ENCODE measurements at regions not wholly inside any gene's neighbourhood (a gene's known extent, or its start where the extent isn't known, plus 50 kb on each side); places are given as distances from the start of the nearest gene placed in this dataset.
"Not testable (repeated sequence)": the region's sequence is repeated elsewhere in the genome, so short reads cannot be mapped to it uniquely, and the experiment has no call there.

- H3K79me2 ChIP-seq (ENCODE audit: insufficient read depth, low read length): no peaks in the 10 kb centered on the region
- H4K20me1 ChIP-seq (ENCODE audit: insufficient read depth, low read length): no peaks in the 10 kb centered on the region
- no peak overlapping the region for H3K27ac ChIP-seq (ENCODE audit: low read depth, low read length)
- no peaks in the 10 kb centered on the region for H3K36me3 ChIP-seq (ENCODE audit: insufficient read depth, low read length)
- H3K4me2 ChIP-seq (ENCODE audit: insufficient read depth, low read length): no peak overlapping the region
- H3K4me1 ChIP-seq (ENCODE audit: insufficient read depth, low read length): no peaks in the 10 kb centered on the region
- DNase-seq (ENCODE audit: insufficient read length, low spot score, missing footprints): no peak
- H3K9me3 ChIP-seq (ENCODE audit: low read depth, low read length): no peaks in the 10 kb centered on the region
- no peak overlapping the region for H2AFZ ChIP-seq (ENCODE audit: low read length)
- no peak for TF ChIP-seq CTCF (IDR thresholded peaks at IDR 0.05; ENCODE audit: extremely low read depth, low read depth, low read length)
- no peak overlapping the region for H3K4me3 ChIP-seq (ENCODE audit: insufficient read depth, low read length)
- peaks cover 3% of the 10 kb centered on the region for H3K27me3 ChIP-seq (ENCODE audit: insufficient read depth, low read length)
Observed at GRCh38 chr12:111260732-111261131, 108.2 kb downstream of the PHETA1 start.

DNA sequence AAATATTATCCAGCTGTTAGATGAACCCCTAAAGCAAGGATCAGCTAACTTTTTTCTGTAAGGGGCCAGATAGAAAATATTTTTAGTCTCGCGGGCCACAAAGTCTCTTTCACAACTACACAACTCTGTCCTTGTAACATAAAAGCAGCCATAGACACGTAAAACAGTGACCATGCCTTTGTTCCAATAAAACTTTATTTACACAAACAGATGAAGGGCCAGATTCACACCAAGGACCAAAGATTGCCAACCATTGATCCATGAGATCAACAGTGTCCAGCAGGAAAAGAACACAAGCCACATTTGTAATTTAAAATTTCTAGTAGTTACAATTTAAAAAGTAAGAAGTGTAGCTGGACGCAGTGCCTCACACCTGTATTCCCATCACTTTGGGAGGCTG lies 109.7 kb downstream of the PHETA1 start:
- Histone ChIP-seq H4K20me1 (ENCODE audit: insufficient read depth, low read length) (no peaks in the 10 kb centered on the region), H3K4me3 (ENCODE audit: insufficient read depth, low read length) (no peak overlapping the region)
- no peak for DNase-seq (ENCODE audit: insufficient read length, low spot score, missing footprints)

GRCh38 chr12:111258081-111258480 lies 110.8 kb downstream of the PHETA1 start:
- H2AFZ ChIP-seq (ENCODE audit: low read length); H3K4me3 ChIP-seq (ENCODE audit: insufficient read depth, low read length); H3K4me2 ChIP-seq (ENCODE audit: insufficient read depth, low read length); H3K27ac ChIP-seq (ENCODE audit: low read depth, low read length); H4K20me1 ChIP-seq (ENCODE audit: insufficient read depth, low read length); H3K9me3 ChIP-seq (ENCODE audit: low read depth, low read length); H3K79me2 ChIP-seq (ENCODE audit: insufficient read depth, low read length); H3K36me3 ChIP-seq (ENCODE audit: insufficient read depth, low read length); H3K4me1 ChIP-seq (ENCODE audit: insufficient read depth, low read length); DNase-seq (ENCODE audit: insufficient read length, low spot score, missing footprints); H3K27me3 ChIP-seq (ENCODE audit: insufficient read depth, low read length): not testable (repeated sequence)

More for the DNA sequence above, 109.7 kb downstream of the PHETA1 start:
- Histone ChIP-seq H3K27me3 (ENCODE audit: insufficient read depth, low read length) (peaks cover 3% of the 10 kb centered on the region), H3K27ac (ENCODE audit: low read depth, low read length) (no peak overlapping the region), H3K4me2 (ENCODE audit: insufficient read depth, low read length) (no peak overlapping the region), H3K9me3 (ENCODE audit: low read depth, low read length) (no peaks in the 10 kb centered on the region), H3K36me3 (ENCODE audit: insufficient read depth, low read length) (no peaks in the 10 kb centered on the region), H3K79me2 (ENCODE audit: insufficient read depth, low read length) (no peaks in the 10 kb centered on the region), H3K4me1 (ENCODE audit: insufficient read depth, low read length) (no peaks in the 10 kb centered on the region), H2AFZ (ENCODE audit: low read length) (no peak overlapping the region)
- TF ChIP-seq CTCF (IDR thresholded peaks at IDR 0.05; ENCODE audit: extremely low read depth, low read depth, low read length): no peak

DNA sequence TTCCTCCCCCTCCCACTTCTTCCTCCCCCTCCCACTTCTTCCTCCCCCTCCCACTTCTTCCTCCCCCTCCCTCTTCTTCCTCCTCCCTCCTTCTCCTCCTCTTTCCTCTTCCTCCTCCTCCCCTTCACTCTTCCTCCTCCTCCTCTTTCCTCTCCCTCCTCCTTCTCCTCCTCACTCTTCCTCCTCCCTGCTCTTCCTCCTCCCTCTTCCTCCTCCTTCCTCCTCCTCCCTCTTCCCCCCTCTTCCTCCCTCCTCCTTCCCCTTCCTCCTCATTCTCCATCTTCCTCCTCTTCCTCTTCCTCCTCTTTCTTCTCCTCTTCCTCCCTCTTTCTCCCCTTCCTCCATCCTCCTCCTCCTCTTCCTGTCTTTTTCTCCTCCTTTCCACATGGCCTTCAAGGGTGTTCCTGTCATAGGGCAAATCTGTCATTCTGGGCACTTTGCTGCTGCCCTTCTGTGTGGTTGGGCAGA lies 111.4 kb downstream of the PHETA1 start:
- Histone ChIP-seq H3K27ac (ENCODE audit: low read depth, low read length) (no peak overlapping the region), H3K4me3 (ENCODE audit: insufficient read depth, low read length) (no peak overlapping the region), H2AFZ (ENCODE audit: low read length) (no peak overlapping the region), H3K9me3 (ENCODE audit: low read depth, low read length) (no peaks in the 10 kb centered on the region), H3K79me2 (ENCODE audit: insufficient read depth, low read length) (no peaks in the 10 kb centered on the region), H3K4me2 (ENCODE audit: insufficient read depth, low read length) (no peak overlapping the region), H3K36me3 (ENCODE audit: insufficient read depth, low read length) (no peaks in the 10 kb centered on the region), H3K4me1 (ENCODE audit: insufficient read depth, low read length) (no peaks in the 10 kb centered on the region), H3K27me3 (ENCODE audit: insufficient read depth, low read length) (peaks cover 3% of the 10 kb centered on the region), H4K20me1 (ENCODE audit: insufficient read depth, low read length) (no peaks in the 10 kb centered on the region)
- DNase-seq (ENCODE audit: insufficient read length, low spot score, missing footprints): no peak
- TF ChIP-seq CTCF (IDR thresholded peaks at IDR 0.05; ENCODE audit: extremely low read depth, low read depth, low read length): no peak
